GM12878 (cell line): ENCODE measurements at regions not wholly inside any gene's neighbourhood (a gene's known extent, or its start where the extent isn't known, plus 50 kb on each side); places are given as distances from the start of the nearest gene placed in this dataset.

Experiments
- ATAC-seq: fragments of 200-7000 bp; cut with Tn5 transposase; 3 replicates; pipeline ENCODE4 v1.9.1; 2020; ENCODE audit warnings: mild to moderate bottlenecking, moderate library complexity
- BruUV-seq: library from RNA; stranded (reverse); fragments of 400-500 nt; replicated peaks from 2 replicates; lab custom pipeline; 2021; lab: Mats Ljungman, UMichigan
- CTCF ChIA-PET: fragments of 300-600 bp; sonication (Branson Sonifier 250); formaldehyde crosslinking; extraction: SDS; loops from one replicate; lab custom pipeline; 2021; ENCODE audit warnings: inconsistent platforms; lab: Yijun Ruan, JAX
- POLR2A ChIA-PET: fragments of 350-600 bp; formaldehyde crosslinking; extraction: SDS; loops from one replicate; lab custom pipeline; 2021; ENCODE audit warnings: inconsistent platforms; lab: Charles Lee
- RAD21 ChIA-PET: fragments of 300-600 bp; sonication (Branson Sonifier 250); formaldehyde crosslinking; loops from one replicate; lab custom pipeline; 2023; ENCODE audit warnings: antibody characterized with exemption; ENCODE audit not compliant: unreplicated experiment; lab: Charles Lee
- SMC1A ChIA-PET: fragments of 300-600 bp; sonication (Branson Sonifier 250); formaldehyde crosslinking; loops from one replicate; lab custom pipeline; 2023; ENCODE audit not compliant: unreplicated experiment, uncharacterized antibody; lab: Charles Lee
- DNase-seq: peaks from one replicate; pipeline ENCODE4 v3.0.0-alpha.2; 2011; ENCODE audit warnings: low read depth, low spot score
- FAIRE-seq: peaks from 3 replicates; lab custom pipeline; 2011; peaks lifted over from hg19 to GRCh38; lab: Jason Lieb, UNC
- H2AFZ ChIP-seq: 2 replicates; pipeline ENCODE4 v1.6.0; 2011; ENCODE audit warnings: low read depth, low read length, control low read depth; ENCODE audit not compliant: control insufficient read depth
- H3K27ac ChIP-seq: 2 replicates; pipeline ENCODE4 v1.5.1; 2011; ENCODE audit warnings: control low read depth; ENCODE audit not compliant: control insufficient read depth, insufficient read depth
- H3K27me3 ChIP-seq, 2 experiments: replicated peaks in 1 of 2; 2 replicates each; pipeline versions ENCODE4 v1.6.0 to v1.6.1; 2011; ENCODE audit warnings: low read length in 1 of 2; ENCODE audit not compliant: control insufficient read depth in 2 of 2, insufficient read depth in 2 of 2
- H3K36me3 ChIP-seq, 2 experiments: 2 replicates each; pipeline ENCODE4 v1.5.1; 2011; ENCODE audit warnings: low read length in 1 of 2; ENCODE audit not compliant: control insufficient read depth in 2 of 2, insufficient read depth in 2 of 2
- H3K4me1 ChIP-seq: 2 replicates; pipeline ENCODE4 v1.6.1; 2011; ENCODE audit warnings: mild to moderate bottlenecking, low read length, moderate library complexity, mixed read lengths; ENCODE audit not compliant: control insufficient read depth, insufficient read depth
- H3K4me2 ChIP-seq: 2 replicates; pipeline ENCODE4 v1.6.0; 2011; ENCODE audit warnings: control low read depth; ENCODE audit not compliant: control insufficient read depth, insufficient read depth
- H3K4me3 ChIP-seq: fragments of 200-600 bp; sonication (generic); 2 replicates; pipeline ENCODE4 v1.5.1; 2016
- H3K79me2 ChIP-seq: 2 replicates; pipeline ENCODE4 v1.6.0; 2011; ENCODE audit warnings: low read length; ENCODE audit not compliant: control insufficient read depth, insufficient read depth
- H3K9ac ChIP-seq: 2 replicates; pipeline ENCODE4 v1.8.0; 2011; ENCODE audit warnings: low read length, control low read depth, mixed read lengths; ENCODE audit not compliant: control insufficient read depth, insufficient read depth
- H3K9me3 ChIP-seq: replicated peaks from 3 replicates; pipeline ENCODE4 v1.5.1; 2011; ENCODE audit warnings: mild to moderate bottlenecking, low read length; ENCODE audit not compliant: control insufficient read depth, insufficient read depth
- H4K20me1 ChIP-seq: 2 replicates; pipeline ENCODE4 v1.6.0; 2011; ENCODE audit not compliant: control insufficient read depth, insufficient read depth
- CBX5 ChIP-seq: sonication (generic); IDR thresholded peaks from 2 replicates; pipeline ENCODE4 v1.6.1; 2016; ENCODE audit warnings: low read depth, moderate library complexity, mild to moderate bottlenecking, inconsistent platforms
- E4F1 ChIP-seq: fragments of 450-650 bp; IDR thresholded peaks from 2 replicates; pipeline ENCODE4 v1.6.1; 2018; ENCODE audit warnings: borderline replicate concordance, mild to moderate bottlenecking; ENCODE audit not compliant: partially characterized antibody
- ETV6 ChIP-seq, 2 experiments: fragments of 450-650 bp in 1 of 2; IDR thresholded peaks in 1 of 2; conservative IDR thresholded peaks in 1 of 2; 2 replicates each; pipeline ENCODE4 v1.6.1; 2014; ENCODE audit warnings: antibody characterized with exemption in 1 of 2, borderline replicate concordance in 1 of 2, low read depth in 1 of 2, mild to moderate bottlenecking in 1 of 2, moderate library complexity in 1 of 2
- MTA2 ChIP-seq: fragments of 450-650 bp; IDR thresholded peaks from 2 replicates; pipeline ENCODE4 v1.6.1; 2016; ENCODE audit warnings: low read depth, mild to moderate bottlenecking, moderate library complexity
- MXI1 ChIP-seq: fragments of 150-350 bp; IDR thresholded peaks from 2 replicates; pipeline ENCODE4 v1.6.1; 2011; ENCODE audit warnings: low read depth, mild to moderate bottlenecking, inconsistent platforms, low read length, improper control_type of control experiment
- NR2C2 ChIP-seq: IDR thresholded peaks from 2 replicates; pipeline ENCODE4 v1.6.1; 2011; ENCODE audit warnings: borderline replicate concordance, low read depth; ENCODE audit not compliant: control insufficient read depth, insufficient read length
- PKNOX1 ChIP-seq: fragments of 450-650 bp; IDR thresholded peaks from 2 replicates; pipeline ENCODE4 v1.6.1; 2016; ENCODE audit warnings: mild to moderate bottlenecking
- PML ChIP-seq: IDR thresholded peaks from 2 replicates; pipeline ENCODE4 v1.6.1; 2012; ENCODE audit warnings: low read length, inconsistent platforms
- POLR2AphosphoS2 ChIP-seq: IDR thresholded peaks from 2 replicates; pipeline ENCODE4 v1.6.1; 2011; ENCODE audit warnings: low read depth, mild to moderate bottlenecking, low read length, improper control_type of control experiment, moderate library complexity
- PRDM15 ChIP-seq: fragments of 450-650 bp; formaldehyde crosslinking; IDR thresholded peaks from 2 replicates; pipeline ENCODE4 v1.4.0; 2020; ENCODE audit warnings: mild to moderate bottlenecking, moderate library complexity
- RELA ChIP-seq: fragments of 450-650 bp; IDR thresholded peaks from 2 replicates; pipeline ENCODE4 v1.8.0; 2014; ENCODE audit warnings: borderline replicate concordance; ENCODE audit not compliant: partially characterized antibody
- RFX5 ChIP-seq: IDR thresholded peaks from 2 replicates; pipeline ENCODE4 v1.6.1; 2011; ENCODE audit warnings: low read depth, low read length, improper control_type of control experiment
- SMC3 ChIP-seq: IDR thresholded peaks from 2 replicates; pipeline ENCODE4 v1.6.1; 2011; ENCODE audit warnings: low read length, improper control_type of control experiment, borderline replicate concordance
- SREBF1 ChIP-seq: IDR thresholded peaks from 2 replicates; pipeline ENCODE4 v1.6.1; 2012; ENCODE audit warnings: mild to moderate bottlenecking, low read length
- STAT1 ChIP-seq: fragments of 450-650 bp; conservative IDR thresholded peaks from 2 replicates; pipeline ENCODE4 v1.6.1; 2014; ENCODE audit warnings: antibody characterized with exemption, mild to moderate bottlenecking
- YBX1 ChIP-seq: fragments of 450-650 bp; IDR thresholded peaks from 2 replicates; pipeline ENCODE4 v1.6.1; 2016; ENCODE audit warnings: antibody characterized with exemption
- ZNF274 ChIP-seq: IDR thresholded peaks from one replicate; pipeline ENCODE4 v1.8.0; 2011; ENCODE audit not compliant: insufficient read length, insufficient read depth
- ZNF384 ChIP-seq: IDR thresholded peaks from 2 replicates; pipeline ENCODE4 v1.6.1; 2012; ENCODE audit warnings: low read depth, mild to moderate bottlenecking, low read length, improper control_type of control experiment, borderline replicate concordance
- ZZZ3 ChIP-seq: IDR thresholded peaks from 2 replicates; pipeline ENCODE4 v1.6.1; 2011; ENCODE audit warnings: low read depth; ENCODE audit not compliant: control insufficient read depth, insufficient read length
- WGBS: methylation state at CpG from one replicate; pipeline ENCODE4 v1.1.6; 2016; ENCODE audit warnings: low lambda C conversion rate; ENCODE audit not compliant: insufficient replicate concordance, insufficient coverage; ENCODE audit errors: missing lambda C conversion rate; 5-methylcytosine and 5-hydroxymethylcytosine counted together
- in situ Hi-C: fragments of 300-500 bp; cut with MboI; formaldehyde crosslinking; loops from 9 replicates; pipeline ENCODE4 v1.14.3; 2018; ENCODE audit warnings: mixed read lengths
- intact Hi-C: fragments of 100-400 bp; cut with micrococcal nuclease; formaldehyde crosslinking; loops from one replicate; pipeline ENCODE4 v1.14.2; 2022; ENCODE audit not compliant: unreplicated experiment

GRCh38 chr3:10692039-10692622, 123.9 kb upstream of the SLC6A11 start:
- no peak overlapping the region for H3K27ac ChIP-seq
- H4K20me1 ChIP-seq: no peaks in the 10 kb centered on the region
- RAD21 ChIA-PET: no interaction called here
- DNase-seq: no peak
- no peaks in the 10 kb centered on the region for H3K36me3 ChIP-seq
- H3K27me3 ChIP-seq: no peaks in the 10 kb centered on the region; a peak in 2 of 4 replicates
- no peak overlapping the region for H2AFZ ChIP-seq
- H3K9ac ChIP-seq: no peak overlapping the region
- BruUV-seq: no TSS peak
- WGBS: 49% methylated on average over 11 of the region's 11 CpGs
- in situ Hi-C loops: no loop called here
- no peaks in the 10 kb centered on the region for H3K79me2 ChIP-seq
- no peak overlapping the region for H3K4me2 ChIP-seq
- H3K4me1 ChIP-seq: no peaks in the 10 kb centered on the region
- FAIRE-seq: no peak
- CTCF ChIA-PET: no interaction called here
- H3K9me3 ChIP-seq: no peaks in the 10 kb centered on the region
- H3K4me3 ChIP-seq: no peak overlapping the region
- SMC1A ChIA-PET: no interaction called here
- POLR2A ChIA-PET: no interaction called here
- intact Hi-C loops: no loop called here
- no peak for ATAC-seq
- TF ChIP-seq PKNOX1 (no peak), YBX1 (no peak), STAT1 (no peak), MXI1 (no peak), RFX5 (no peak), RELA (no peak), PRDM15 (CRISPR knock-in tag) (no peak), SMC3 (no peak), ZNF384 (no peak), E4F1 (no peak), ZZZ3 (no peak), POLR2AphosphoS2 (no peak), CBX5 (no peak), ETV6 (conservative IDR thresholded peaks at IDR 0.05 in 1 of 2, IDR thresholded peaks at IDR 0.05 in 1 of 2; ENCODE audit: borderline replicate concordance in 1 of 2, low read depth in 1 of 2) (no peak), SREBF1 (no peak), MTA2 (no peak), PML (no peak), NR2C2 (no peak), ZNF274 (no peak)
